ENCODE measurements at regions not wholly inside any gene's neighbourhood (a gene's known extent, or its start where the extent isn't known, plus 50 kb on each side); places are given as distances from the start of the nearest gene placed in this dataset.

DNA sequence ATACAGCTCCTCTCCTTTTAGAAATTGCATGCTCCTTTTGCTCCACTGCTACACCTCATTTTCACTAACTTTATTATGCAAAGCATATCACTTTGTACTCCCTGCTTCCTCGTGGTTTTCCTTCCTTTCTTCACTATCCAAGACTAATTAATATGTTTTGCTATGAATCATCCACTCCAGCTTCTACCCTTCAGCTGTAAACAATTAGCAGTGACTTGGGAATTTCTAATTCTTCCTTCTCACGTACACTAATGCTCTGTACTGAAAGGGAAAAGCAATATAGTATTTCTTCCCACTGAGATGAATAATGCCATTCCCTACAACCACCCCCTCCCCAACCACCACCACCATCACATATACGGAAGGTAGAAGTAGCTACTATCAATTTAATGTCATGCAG, 1917.0 kb downstream of the MRPL39 start:
- no CpG with 5 or more reads among the region's 3 CpGs for WGBS, 2 experiments (ENCODE audit: extremely low coverage in 2 of 2, insufficient read length in 1 of 2)
- dilution Hi-C loops (cut with HindIII; ENCODE audit: low sequenced_read_pairs, unreplicated experiment): no loop called here
- Histone ChIP-seq H4K91ac (ENCODE audit: insufficient read depth, low read depth, low read length) (no peak overlapping the region), H4K20me1 (ENCODE audit: insufficient read depth, low read length) (no peaks in the 10 kb centered on the region), H2BK20ac (ENCODE audit: low read depth, low read length) (no peak overlapping the region), H3K4me2 (ENCODE audit: low read depth, low read length) (no peak overlapping the region), H3K14ac (replicated peaks; ENCODE audit: low read depth, low read length) (no peak overlapping the region), H3K9me1 (ENCODE audit: insufficient read depth, low read length) (no peaks in the 10 kb centered on the region), H2AK9ac (replicated peaks; ENCODE audit: low read depth, low read length, poor library complexity) (no peak overlapping the region), H4K8ac (ENCODE audit: low read depth in 2 of 2, low read length in 2 of 2) (no peak overlapping the region), H2BK120ac (ENCODE audit: low read depth, low read length) (no peak overlapping the region), H2AK5ac (ENCODE audit: low read depth, low read length) (no peak overlapping the region), H2AFZ (replicated peaks; ENCODE audit: low read length, poor library complexity) (no peak overlapping the region), H3K56ac (ENCODE audit: extremely low read depth, insufficient read depth, low read length) (no peak overlapping the region), H2BK15ac (ENCODE audit: low read depth, low read length) (no peak overlapping the region), H2BK5ac (ENCODE audit: low read depth, low read length, poor library complexity, severe bottlenecking) (no peak overlapping the region), H3K36me3 (ENCODE audit: control insufficient read depth, insufficient read depth, low read length) (no peaks in the 10 kb centered on the region), H3K27me3 (ENCODE audit: control insufficient read depth, insufficient read depth, low read length) (no peaks in the 10 kb centered on the region), H3K9me3 (ENCODE audit: control insufficient read depth, insufficient read depth, low read length) (peaks cover 3% of the 10 kb centered on the region), H3K4me3 (ENCODE audit: insufficient read depth, low read depth, low read length) (no peak overlapping the region), H3K4ac (ENCODE audit: low read depth, low read length) (no peak overlapping the region), H3K18ac (ENCODE audit: low read depth, low read length) (no peak overlapping the region), H3K27ac (ENCODE audit: insufficient read depth, low read length) (no peak overlapping the region), H4K5ac (ENCODE audit: low read depth, low read length) (no peak overlapping the region), H3K4me1 (ENCODE audit: control insufficient read depth, insufficient read depth, low read length) (no peaks in the 10 kb centered on the region), H3K79me1 (ENCODE audit: low read depth in 1 of 2, low read length in 2 of 2) (no peaks in the 10 kb centered on the region), H3K9ac (ENCODE audit: low read depth, low read length) (no peak overlapping the region), H3K23ac (ENCODE audit: low read depth, low read length) (no peak overlapping the region)
- no peak for TF ChIP-seq MXI1 (IDR thresholded peaks at IDR 0.05; ENCODE audit: borderline replicate concordance, low read depth, low read length)
- no peak for TF ChIP-seq CEBPB (IDR thresholded peaks at IDR 0.05; ENCODE audit: low read depth, low read length)
- no peak for TF ChIP-seq USF2 (IDR thresholded peaks at IDR 0.05; ENCODE audit: low read depth, low read length)
- TF ChIP-seq SMC3 (IDR thresholded peaks at IDR 0.05; ENCODE audit: low read depth, low read length): no peak
- no peak for TF ChIP-seq BHLHE40 (IDR thresholded peaks at IDR 0.05; ENCODE audit: low read depth, low read length)
- no peak for TF ChIP-seq CTCF (conservative IDR thresholded peaks at IDR 0.05; ENCODE audit: low read depth, low read length)
- no peak for TF ChIP-seq RFX5 (IDR thresholded peaks at IDR 0.05; ENCODE audit: low read depth, low read length)
- TF ChIP-seq CHD1 (IDR thresholded peaks at IDR 0.05; ENCODE audit: low read depth, low read length): no peak
- no peak for TF ChIP-seq MAFK (IDR thresholded peaks at IDR 0.05; ENCODE audit: low read depth, low read length)
- TF ChIP-seq MAZ (IDR thresholded peaks at IDR 0.05; ENCODE audit: borderline replicate concordance, low read depth, low read length): no peak
- no peak for TF ChIP-seq RCOR1 (IDR thresholded peaks at IDR 0.05; ENCODE audit: insufficient replicate concordance, low read length)
- no peak for TF ChIP-seq FOS (IDR thresholded peaks at IDR 0.05; ENCODE audit: low read depth, low read length)
- no peak for TF ChIP-seq NFE2L2 (IDR thresholded peaks at IDR 0.05; ENCODE audit: low read depth, low read length)
- no peak for TF ChIP-seq ELK1 (IDR thresholded peaks at IDR 0.05; ENCODE audit: borderline replicate concordance, low read depth, low read length)
- TF ChIP-seq RAD21 (IDR thresholded peaks at IDR 0.05; ENCODE audit: low read length): no peak
- no peak for TF ChIP-seq POLR2A (IDR thresholded peaks at IDR 0.05; ENCODE audit: low read depth, low read length)
- CTCF ChIA-PET: interaction anchor here (0.5 kb wide), 1 partner anchor 1860 kb away, joined by 4 read pairs; no protein-coding TSS in a partner anchor
- no TSS peak for BruUV-seq (replicated peaks)
- DNase-seq: no peak
- intact Hi-C loops (cut with micrococcal nuclease): no loop called here
- in situ Hi-C loops (cut with MboI; ENCODE audit: low sequenced_read_pairs): no loop called here
- no peak for ATAC-seq (ENCODE audit: low read depth)
- POLR2A ChIA-PET (ENCODE audit: unreplicated experiment): no interaction called here

All from IMR-90 (cell line).